HG03039 (cell line): ENCODE measurements at regions not wholly inside any gene's neighbourhood (a gene's known extent, or its start where the extent isn't known, plus 50 kb on each side); places are given as distances from the start of the nearest gene placed in this dataset.

Experiments
- ATAC-seq: cut with Tn5 transposase; IDR thresholded peaks from one replicate; pipeline ENCODE4 v1.9.1; 2021; ENCODE audit warnings: mild to moderate bottlenecking, moderate library complexity; ENCODE audit not compliant: unreplicated experiment

DNA sequence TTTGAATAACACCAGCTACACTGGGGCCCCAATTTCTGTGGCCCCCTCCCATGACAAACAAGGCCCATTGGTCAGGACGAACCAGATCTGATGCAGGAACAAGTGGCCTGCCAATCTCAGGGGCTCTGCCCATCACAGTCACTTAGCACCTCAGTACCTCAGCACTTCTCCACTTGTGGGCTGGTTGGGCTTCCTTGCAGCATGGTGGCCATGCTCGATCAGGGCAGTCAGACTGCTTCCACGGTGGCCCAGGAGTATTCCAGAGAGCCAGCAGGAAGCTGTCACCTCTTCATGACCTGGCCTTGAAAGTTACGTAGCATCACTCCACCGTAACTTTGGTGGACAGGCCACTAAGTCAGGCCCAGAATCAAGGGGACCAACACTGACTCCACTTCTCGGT lies 206.5 kb downstream of the AUH start:
- no peak for ATAC-seq

DNA sequence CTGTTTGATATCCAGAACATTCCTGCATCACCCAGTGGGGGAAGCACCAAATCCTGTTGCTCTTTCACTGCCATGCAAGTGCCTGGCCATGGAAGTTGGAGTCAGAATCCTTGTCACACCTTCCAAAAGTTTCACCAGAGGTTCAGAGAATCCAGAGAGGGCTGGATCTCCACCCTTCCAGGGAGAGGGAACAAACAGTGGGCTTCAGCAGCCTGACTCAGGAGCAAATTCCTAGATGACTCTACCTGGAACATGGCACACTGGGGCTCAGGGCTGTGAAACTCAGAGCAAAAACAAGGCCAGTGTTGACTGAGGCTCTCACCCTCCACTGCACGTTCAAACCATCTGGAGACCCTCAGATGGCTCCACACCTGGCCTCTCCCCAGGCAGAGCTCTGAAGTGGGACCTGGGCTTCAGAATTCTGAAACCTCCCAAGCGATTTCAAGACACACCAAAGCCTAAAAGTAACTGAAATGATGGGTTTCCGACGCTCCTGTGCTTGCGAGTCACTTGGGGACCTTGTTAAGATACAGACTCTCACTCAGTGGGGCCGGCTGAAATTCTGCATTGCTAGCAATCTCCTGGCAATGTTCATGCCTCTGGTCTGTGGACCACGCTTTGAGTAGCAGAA lies 205.9 kb downstream of the AUH start:
- no peak for ATAC-seq

DNA sequence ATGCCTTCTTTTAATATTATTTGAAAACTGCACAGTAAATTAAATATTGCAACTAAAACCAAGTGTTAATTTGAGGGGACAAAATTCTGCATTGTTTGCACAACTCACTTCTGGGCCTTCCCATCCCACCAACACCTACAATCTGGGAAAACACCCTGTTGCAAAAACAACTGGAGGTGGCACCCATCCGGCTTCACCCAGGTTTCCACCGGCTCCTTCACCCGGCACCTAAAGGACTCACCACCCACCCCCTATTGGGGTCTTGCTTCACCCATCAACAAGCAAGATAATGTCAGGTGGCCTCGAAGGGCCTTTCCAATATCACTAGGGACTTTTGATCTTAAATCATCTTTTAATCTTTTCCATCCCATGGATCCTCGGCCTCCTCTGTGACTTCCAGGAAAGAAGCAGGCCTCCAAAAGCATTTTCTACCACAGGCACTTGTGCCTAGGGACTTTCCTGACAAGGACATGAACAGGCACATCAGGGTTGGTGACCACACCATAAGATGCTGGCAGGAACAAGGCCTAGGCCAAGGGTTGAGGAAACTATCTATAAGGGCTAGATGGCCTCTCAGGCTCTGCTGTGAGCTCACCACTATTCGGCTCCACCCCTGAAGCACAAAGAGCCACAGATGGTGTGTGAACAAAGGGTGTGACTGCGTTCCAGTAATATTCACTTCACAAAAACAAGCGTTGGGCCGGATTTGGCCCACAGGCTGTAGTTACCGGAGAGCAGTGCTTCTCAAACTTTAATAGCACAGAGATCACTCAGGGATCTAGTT lies 205.1 kb downstream of the AUH start:
- no peak for ATAC-seq

DNA sequence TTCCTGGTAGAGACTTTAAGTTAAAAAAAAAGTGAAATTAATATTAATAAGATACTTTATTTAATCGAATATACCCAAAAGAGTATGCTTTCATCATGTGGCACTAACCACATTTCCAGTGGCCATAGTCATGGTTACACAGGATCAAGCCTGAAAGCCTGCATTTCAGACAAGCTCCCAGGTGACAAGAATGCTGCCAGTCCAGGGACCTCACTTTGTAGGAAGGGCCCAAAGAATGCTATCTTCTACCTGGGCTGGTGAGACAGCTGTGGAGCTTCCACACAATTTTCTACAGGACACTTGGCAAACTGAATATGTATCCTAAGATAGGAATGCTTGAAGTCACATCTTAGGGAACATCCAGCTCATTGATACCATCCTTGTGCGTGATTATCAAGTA lies 203.8 kb downstream of the AUH start:
- no peak for ATAC-seq

DNA sequence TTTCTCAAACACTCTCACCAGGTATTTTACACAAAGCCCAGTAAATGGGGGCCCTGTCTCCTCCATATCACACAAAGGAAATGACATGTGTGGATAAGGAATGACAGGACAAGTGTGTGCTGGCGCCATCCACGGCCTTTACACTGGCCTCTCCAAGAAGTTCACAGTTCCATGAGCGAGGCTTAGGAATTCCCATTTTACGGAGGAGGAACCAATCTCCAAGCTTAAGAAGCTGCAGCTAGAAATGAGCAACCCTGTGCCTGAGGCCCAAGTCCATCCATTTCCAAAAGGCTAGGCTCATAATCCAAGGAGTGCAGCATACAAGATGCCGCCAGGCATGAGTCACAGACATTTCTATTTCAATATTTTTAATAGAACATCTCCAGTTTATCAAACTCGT lies 203.4 kb downstream of the AUH start:
- ATAC-seq = no peak

DNA sequence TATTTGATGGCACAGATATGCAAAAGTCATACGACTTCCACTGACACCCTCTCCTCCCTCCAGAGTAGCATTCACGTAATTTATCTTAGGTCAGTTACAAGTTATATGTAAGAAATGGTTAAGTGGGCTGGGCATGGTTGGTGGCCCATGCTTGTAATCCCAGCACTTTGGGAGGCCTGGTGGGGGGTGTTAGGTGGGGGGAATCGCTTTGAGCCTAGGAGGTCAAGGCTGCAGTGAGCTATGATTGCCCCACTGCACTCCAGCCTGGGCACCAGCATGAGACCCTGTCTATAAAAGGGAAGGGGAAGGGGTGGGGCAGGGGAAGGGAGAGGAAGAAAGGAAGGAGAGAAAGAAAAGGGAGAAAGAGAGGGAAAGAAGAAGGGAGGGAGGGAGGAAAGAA lies 202.8 kb downstream of the AUH start:
- no peak for ATAC-seq

DNA sequence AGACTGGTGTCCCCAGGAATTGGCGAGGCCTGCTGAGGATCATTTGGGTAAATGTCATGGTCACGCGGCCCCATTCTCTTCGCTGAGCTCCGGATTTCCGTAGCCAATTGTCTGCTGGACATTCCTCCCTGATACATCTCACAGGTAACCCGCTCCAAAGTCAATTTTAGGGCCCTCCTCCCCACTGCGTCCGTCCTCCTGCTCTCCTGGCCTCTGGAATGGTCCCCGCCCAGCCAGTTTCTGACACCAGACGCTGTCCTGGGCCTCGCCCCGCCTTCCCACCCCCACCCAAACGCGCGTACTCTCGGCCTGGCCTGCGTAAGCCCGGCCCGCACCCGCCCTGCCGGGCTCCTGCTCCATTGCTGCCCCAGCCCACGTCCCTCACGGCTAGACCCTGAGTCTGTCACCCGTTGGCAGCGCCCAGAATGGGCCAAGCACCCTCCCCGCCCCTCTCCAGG lies 202.0 kb downstream of the AUH start:
- no peak for ATAC-seq

DNA sequence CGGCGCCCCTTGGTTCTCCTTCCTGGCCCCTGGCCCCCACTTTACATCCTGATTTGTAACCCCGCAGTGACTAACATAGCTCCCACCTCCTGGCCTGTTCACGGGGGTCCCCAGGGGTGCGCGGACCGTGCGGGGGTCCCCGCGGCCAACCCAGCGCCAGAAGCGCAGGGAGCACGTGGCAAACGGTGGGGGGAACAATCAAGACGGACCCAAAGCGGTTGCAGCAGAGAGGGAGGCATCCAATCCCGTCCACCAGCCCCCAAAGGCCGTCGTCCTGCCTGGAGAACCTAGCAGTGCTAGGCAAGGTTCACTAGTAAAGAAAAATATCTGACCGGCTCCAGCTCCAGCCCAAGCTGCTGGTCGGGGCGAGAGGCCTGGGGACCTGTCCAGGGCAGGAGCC lies 201.5 kb downstream of the AUH start:
- ATAC-seq = no peak

DNA sequence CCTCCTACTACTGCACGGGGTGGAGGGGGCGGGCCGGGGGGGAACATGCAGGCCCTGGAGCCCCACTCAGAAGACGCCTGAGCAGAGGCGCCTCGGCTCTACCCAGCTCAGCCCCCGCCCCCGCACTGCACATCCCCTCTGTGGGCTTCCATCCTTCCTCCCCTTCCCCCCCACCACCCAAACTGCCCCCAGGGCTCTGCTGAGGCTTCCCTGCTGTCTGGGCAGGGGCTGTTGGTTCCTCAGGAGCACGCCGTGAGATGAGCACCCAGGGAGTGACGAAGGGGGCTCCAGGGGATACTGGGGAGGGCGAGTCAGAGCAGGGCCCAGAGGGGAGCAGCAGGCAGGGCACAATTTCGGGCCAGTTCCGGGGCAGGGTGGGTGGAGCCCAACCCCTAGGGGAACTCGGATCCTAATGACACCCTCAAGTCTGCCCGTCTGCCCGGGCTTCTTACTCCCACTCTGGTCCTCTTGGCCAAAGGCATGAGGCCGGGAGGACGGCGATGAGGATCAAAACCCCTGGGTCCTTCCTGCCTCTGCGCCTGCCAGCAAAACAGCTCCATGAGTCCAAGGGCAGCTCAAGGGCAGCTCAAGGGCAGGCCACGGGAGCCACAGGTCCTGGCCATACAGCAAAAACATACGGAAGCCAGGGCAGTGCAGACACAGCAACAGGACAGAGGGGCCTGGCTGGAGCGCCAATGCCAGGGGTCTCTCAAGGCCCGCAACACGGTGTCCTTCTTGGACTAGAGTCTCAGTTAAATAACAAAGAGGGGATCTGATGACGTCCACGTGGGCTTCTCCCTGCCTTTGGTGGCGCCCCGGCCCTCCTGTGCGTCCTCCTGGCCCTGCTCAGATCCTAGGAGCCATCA lies 200.9 kb downstream of the AUH start:
- no peak for ATAC-seq

DNA sequence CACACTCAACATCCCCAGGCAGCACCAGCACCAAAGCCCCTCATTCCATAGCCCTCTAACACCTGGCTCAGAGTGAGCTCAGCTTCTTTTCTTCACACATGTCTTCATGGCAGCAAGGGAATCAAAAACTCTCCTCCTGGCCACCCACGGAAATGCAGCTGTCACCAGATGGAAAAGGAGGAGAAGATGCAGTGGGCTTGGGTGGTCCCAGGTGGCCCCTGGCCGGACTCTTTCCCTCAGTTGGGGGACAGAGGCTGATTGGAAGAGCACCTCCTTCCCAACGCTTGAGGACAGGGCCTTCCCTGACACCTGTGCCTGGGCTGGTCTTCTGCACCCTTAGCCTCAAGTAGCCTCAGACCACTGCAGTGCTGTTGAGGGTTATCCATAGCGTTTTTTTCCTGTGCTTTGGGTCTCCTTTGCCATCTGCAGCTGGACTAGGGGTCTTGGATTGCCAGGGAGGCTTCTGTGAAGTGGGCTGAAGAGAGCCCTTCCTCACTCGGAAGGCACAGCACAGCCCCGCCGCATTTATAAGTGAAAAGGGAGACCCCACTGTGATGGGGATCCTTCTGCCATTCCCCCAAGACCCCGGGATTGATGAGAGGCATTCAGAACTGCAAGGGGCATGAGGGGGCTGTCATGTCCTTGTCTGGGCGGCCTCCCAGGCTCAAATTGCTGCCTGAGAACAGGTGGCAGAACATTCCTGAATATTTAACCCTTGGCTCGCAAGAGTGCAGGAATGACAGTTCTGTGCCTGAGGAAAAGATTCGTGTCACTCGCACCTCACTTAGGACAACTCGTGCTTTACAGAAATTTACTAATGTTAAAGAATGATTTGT lies 200.0 kb downstream of the AUH start:
- ATAC-seq = no peak

DNA sequence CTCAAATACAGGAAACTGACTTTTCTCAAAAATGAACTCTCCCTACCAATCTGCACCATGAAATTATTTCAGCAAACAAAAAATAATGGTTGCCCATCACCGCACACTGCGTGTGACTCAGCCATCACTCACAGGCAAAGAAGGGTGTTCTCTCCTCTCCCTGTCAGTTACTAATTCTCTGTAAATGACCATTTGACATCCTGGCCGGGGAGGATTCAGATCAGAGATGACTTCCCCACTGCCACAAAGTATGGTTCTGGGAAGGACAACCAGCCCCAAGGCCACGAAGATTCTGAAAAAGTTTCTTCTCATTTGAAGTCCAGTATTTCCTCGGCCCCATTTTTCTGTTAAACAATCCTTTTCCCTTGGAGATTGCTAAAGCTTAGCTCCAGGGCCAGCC lies 199.4 kb downstream of the AUH start:
- ATAC-seq = no peak

DNA sequence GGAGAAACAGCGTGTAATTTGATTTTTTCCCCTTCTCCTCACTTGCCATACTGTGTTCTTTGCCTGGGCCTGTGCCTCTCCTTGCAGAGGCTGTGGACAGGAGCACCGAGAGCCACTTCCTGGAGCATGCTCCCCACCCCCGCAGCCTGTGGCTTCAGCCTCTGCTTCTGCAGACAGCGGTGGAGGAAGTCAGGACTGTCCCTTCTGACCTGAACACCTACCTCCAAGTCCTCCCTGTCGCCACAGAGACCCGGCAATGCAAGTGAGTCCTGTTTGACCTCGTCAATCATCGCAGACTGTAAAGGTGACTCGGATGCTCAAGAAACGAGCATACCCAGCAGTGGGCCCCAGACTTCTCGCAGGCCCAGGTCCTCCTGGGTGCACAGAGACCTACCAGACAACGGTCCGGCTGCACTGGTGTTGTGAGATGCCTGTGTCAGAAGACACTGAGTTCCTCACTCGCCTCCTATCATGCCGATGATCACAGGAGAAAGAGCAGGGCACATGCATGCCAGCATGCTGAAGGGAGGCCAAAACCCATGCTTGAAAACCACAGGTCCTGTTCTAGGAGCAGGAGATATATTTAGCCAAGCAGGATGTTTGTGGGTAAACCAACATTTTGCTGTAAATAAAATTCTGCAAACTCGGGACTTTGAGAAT lies 198.8 kb downstream of the AUH start:
- ATAC-seq = peak; percentile 60

DNA sequence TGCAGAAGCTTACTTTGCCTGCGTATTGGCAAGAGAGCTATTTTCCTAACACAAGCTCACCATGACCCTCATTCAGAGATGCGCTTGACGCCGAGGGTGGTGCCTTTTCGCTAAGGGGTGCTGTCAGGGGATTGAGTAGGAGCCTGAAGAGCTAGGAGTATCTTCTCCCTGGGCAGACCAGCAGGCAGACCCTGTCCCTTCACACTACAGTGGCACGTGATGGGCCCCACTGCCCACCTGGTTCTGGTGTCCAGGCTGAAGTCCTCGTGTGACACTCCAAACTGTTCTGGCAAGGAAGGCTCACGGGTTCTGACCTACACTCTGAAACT lies 198.3 kb downstream of the AUH start:
- ATAC-seq = no peak

DNA sequence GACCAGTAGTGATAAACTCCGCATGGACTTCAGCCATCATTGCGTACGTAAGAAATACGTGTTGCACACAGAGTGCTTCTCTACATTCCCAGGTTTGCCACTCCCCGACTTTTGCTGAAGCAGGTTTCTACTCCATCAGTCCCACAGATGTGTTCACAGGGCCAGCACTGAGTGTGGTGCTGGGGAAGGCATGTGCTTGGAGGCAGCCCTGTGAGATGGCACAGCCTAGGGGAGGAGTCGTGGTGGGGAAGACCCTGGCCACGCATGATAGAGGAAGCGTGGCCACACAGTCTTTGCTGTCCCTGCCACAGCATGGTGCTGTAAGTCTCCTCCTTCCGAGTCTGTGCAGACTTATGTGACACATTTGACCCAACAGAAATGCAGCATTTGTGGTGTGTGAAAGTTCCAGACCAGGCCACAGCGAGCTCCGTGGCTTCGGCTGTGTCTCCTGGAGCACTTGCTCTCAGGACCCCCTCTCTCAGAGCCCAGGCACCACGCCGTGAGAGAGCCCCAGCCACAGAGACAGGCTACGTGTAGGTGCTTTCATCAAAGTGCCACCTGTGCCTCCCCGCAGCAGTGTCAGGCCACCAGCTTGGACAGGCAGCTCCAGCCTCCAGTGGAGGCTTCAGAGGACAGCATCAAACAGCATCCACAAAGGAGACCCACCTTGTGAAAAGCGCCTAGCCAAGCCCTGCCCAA lies 197.8 kb downstream of the AUH start:
- no peak for ATAC-seq
